HG02798 (cell line): ENCODE measurements at regions not wholly inside any gene's neighbourhood (a gene's known extent, or its start where the extent isn't known, plus 50 kb on each side); places are given as distances from the start of the nearest gene placed in this dataset.
A peak's percentile ranks its signal among the peaks of the same experiment; 100 is the strongest.

Experiments
- ATAC-seq: cut with Tn5 transposase; IDR thresholded peaks from one replicate; pipeline ENCODE4 v1.9.1; 2021; ENCODE audit warnings: mild to moderate bottlenecking; ENCODE audit not compliant: unreplicated experiment, poor library complexity

- no peak for ATAC-seq
Observed at GRCh38 chr7:155173905-155174304, 103.8 kb downstream of the HTR5A start.

GRCh38 chr7:155178096-155178495 lies 108.0 kb downstream of the HTR5A start:
- no peak for ATAC-seq

- ATAC-seq = no peak
Observed at GRCh38 chr7:155181768-155182167, 111.6 kb downstream of the HTR5A start.

- ATAC-seq = no peak
Observed at GRCh38 chr7:155182406-155182970, 112.4 kb downstream of the HTR5A start.

- no peak for ATAC-seq
Observed at GRCh38 chr7:155183655-155184054, 113.5 kb downstream of the HTR5A start.

GRCh38 chr7:155184923-155185322 lies 112.8 kb upstream of the INSIG1 start:
- ATAC-seq = no peak

GRCh38 chr7:155187061-155187785 lies 110.5 kb upstream of the INSIG1 start:
- ATAC-seq = no peak

GRCh38 chr7:155188357-155188756 lies 109.3 kb upstream of the INSIG1 start:
- no peak for ATAC-seq

GRCh38 chr7:155188821-155189581 lies 108.7 kb upstream of the INSIG1 start:
- no peak for ATAC-seq

GRCh38 chr7:155189590-155189989 lies 108.1 kb upstream of the INSIG1 start:
- ATAC-seq = no peak

GRCh38 chr7:155190688-155191087 lies 107.0 kb upstream of the INSIG1 start:
- ATAC-seq = peak; percentile 73

- ATAC-seq = no peak
Observed at GRCh38 chr7:155191137-155191536, 106.5 kb upstream of the INSIG1 start.

- peak; percentile 81 for ATAC-seq
Observed at GRCh38 chr7:155191901-155192478, 105.7 kb upstream of the INSIG1 start.

GRCh38 chr7:155192961-155193640 lies 104.6 kb upstream of the INSIG1 start:
- no peak for ATAC-seq

- no peak for ATAC-seq
Observed at GRCh38 chr7:155193716-155194115, 104.0 kb upstream of the INSIG1 start.

- ATAC-seq = no peak
Observed at GRCh38 chr7:155194382-155195140, 103.1 kb upstream of the INSIG1 start.

- ATAC-seq = no peak
Observed at GRCh38 chr7:155195939-155196523, 101.6 kb upstream of the INSIG1 start.

GRCh38 chr7:155198196-155198892 lies 99.3 kb upstream of the INSIG1 start:
- ATAC-seq = no peak
